CD4-positive, alpha-beta T cell treated with Interleukin-21 for 1 hour (primary cell): ENCODE measurements at regions not wholly inside any gene's neighbourhood (a gene's known extent, or its start where the extent isn't known, plus 50 kb on each side); places are given as distances from the start of the nearest gene placed in this dataset.
"Not testable (repeated sequence)": the region's sequence is repeated elsewhere in the genome, so short reads cannot be mapped to it uniquely, and the experiment has no call there.

Experiments used
- DNase-seq: peaks from one replicate; pipeline ENCODE4 v3.0.0-alpha.2; 2020

GRCh38 chr4:132094017-132094416 is 1055.1 kb upstream of the PCDH10 start:
- no peak for DNase-seq

- no peak for DNase-seq
Measured at GRCh38 chr4:132097041-132097440, 1052.1 kb upstream of the PCDH10 start.

DNA sequence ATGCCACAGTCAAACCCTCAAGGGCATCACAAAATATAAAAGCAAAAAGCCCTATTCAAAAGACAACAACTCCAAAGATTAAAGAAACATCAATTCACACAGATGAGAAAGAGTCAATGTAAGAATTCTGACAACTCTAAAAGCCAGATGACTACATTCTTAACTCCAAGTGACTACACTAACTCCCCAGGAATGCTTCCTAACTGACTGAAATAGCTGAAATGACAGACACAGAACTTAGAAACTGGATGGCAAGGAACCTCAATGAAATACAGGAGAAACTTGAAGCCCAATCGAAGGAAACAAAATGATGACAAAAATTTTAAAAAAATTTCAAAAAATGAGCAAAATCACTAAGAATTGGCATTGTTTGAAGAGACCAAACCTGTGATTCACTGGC is 1047.6 kb upstream of the PCDH10 start:
- DNase-seq: no peak

DNA sequence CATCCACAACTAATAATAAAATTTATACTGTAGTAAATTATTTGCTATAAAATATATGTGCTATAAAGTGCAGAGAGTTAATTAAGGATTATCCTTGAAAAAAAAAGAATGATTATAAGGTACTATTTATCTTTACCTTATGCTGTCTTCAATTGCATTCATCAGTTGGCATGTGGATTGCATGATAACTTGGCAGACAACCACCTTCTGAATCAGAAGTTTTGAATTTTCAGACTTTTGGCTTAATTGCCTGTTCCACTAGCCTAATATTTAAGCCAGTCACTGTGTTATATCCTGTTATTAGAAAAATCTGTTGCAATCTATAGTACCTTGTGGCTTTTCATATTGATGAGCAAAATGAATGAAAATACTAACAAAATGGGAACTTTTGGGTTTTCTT is 1040.3 kb upstream of the PCDH10 start:
- no peak for DNase-seq

GRCh38 chr4:132114885-132115284 is 1034.2 kb upstream of the PCDH10 start:
- DNase-seq: no peak

DNA sequence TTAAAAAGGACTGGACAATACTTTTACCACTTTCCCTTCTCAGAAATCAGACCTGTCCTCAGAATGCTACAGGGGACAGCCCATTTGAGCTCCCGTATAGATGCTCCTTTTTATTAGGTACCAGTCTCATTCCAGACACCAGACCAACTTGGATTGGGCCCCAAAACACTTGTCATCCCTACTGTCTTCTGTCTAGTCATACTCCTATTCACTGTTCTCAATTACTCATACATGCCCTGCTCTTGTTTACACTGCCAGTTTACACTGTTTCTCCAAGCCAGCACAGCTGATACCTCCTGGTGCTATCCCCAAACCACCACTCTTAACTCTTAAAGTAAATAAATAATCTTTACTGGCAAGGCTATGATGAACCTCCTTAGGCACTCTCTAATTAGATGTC is 1026.4 kb upstream of the PCDH10 start:
- not testable (repeated sequence) for DNase-seq

DNA sequence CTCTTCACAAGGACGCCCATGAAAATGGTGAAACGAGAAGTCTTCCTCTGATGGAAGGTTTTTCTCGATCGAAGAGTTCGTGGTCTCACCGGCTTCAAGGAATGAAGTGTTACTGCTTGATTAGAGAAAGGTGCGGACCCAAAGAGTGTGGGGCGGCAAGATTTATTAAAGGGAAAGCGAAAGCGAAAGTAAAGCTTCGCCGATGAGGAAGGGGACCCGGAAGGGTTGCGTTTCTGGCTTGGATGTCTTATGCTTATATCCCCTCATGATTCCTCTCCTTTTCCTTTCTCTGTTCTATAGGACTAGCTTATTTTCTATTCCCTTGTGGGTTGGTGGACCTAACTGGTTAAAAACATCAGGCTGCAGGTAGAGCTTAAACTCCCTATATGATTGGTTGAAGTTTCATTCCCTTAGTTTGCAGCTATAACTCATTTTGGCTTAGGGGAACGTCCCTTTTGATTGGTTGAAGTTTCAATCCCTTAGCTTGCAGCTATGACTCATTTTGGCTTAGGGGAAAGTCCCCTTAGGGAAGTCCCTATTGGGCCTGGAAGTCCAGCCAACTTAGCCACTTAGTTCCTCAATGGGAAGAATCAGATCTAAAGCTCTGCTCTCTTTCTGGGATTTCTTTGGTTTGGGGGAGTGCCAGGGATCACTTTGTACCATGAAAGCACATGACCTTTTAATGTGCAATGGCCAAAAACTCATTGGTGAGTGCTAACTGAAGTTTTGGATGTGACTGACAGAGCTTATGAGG is 1025.0 kb upstream of the PCDH10 start:
- DNase-seq: peak; percentile 15

DNA sequence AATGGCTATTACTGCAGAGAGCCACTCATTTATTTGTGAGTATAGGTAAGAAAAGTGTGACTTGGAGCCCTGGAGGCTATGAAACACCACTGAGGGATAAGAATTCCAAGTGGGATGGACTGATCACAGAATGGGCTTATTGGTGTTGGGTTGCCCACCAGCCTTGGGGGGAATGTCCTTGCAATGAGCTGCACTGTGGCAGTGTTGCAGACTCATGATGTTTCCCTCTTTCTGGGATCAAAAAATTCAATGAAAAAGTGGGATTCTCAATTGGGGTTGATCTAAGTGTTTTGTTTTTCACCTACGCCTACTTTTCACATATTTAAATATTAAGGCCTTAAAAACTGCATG is 1024.5 kb upstream of the PCDH10 start:
- no peak for DNase-seq

DNA sequence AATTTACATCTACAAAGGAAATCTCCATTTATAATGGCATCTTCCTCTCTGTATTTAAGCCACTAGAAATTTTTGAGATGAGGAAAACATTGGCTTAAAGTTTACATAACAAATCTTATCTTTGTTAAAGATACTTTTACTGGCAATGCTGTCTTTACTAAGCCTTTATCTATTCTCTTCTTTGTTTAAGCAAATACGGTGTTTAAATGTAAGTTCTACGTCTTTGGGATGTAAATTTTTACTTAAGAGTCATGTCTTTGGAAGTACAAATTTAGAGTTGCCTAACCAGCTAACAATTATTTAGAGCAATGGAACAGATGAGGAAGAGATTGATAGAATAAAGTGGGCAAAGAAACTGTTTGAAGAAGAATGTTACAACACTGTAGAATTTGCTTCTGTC is 1024.0 kb upstream of the PCDH10 start:
- DNase-seq: no peak

DNA sequence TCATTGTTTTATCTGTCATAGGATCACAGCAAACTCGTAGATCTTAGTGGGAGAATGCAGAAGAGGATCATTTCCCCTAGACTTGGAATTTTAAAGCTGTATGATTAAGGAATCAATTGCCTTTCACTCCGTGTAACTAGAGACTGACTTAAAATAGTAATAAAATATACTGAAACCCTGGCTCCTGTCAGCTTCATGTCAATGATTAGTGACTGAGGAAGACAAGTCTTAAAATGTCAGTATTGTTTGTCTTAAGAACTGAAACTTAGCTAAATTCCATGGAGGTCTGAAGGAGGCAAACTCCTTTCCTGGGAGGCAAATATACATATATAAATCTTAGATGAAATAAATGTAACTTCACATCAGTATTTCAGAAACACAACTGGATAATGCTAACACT is 1016.7 kb upstream of the PCDH10 start:
- DNase-seq: no peak

DNA sequence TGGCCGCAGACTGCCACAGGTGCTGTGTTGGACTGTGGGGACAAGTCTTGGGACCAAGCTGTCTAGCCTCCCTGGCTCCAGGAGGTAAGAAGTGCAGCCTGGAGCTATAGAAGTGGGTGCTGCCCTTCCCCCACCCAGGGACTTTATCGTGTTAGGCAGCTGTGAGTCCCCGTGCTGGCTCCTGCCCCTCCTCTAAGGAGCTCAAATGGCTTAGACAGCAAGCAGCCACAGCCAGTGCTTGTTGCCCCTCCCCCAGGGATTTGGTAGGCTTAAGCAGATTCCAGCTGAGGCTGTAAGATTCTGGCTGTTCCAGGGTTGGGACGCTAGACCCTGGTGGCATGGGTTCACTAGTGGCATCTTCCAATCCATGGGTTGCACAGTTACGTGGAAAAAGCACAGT is 979.4 kb upstream of the PCDH10 start:
- DNase-seq: no peak

DNA sequence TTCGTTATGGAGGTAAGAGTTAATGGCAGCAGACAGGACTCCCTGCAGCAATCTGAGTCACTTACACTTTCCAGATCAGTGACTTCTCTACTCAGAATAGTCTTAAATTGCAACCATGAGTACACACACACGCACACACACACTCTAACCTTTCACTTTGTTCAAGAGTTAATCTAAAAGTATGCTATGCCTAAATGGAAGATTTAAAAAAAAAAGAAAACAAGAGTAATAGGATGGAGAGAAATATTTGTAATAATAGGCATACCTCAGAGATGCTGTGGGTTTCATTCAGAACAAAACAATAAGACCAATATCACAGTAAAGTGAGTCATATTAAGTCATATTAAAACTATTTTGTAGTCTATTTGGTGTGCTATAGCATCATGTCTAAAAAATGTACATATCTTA is 969.1 kb upstream of the PCDH10 start:
- DNase-seq: no peak

- no peak for DNase-seq
Measured at GRCh38 chr4:132195176-132195575, 953.9 kb upstream of the PCDH10 start.

DNA sequence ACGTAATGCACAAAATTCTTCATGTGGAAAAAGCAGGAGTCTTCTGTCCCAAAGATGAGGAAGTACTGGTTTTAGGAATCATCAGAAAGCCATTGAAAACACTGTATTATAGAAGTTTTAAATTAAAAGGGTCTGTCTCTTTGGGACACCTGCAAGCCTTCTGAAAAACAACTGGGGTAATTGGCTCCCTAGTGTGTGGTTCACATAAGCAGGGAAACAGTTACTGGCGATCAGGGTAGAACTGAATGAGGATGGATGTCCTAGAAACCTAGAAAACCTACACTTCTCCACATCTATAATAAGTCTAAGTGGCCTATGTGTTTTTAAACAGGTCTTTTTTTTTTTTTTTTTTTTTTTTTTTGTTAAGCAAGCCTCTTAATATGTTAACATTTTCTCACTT is 945.5 kb upstream of the PCDH10 start:
- no peak for DNase-seq

DNA sequence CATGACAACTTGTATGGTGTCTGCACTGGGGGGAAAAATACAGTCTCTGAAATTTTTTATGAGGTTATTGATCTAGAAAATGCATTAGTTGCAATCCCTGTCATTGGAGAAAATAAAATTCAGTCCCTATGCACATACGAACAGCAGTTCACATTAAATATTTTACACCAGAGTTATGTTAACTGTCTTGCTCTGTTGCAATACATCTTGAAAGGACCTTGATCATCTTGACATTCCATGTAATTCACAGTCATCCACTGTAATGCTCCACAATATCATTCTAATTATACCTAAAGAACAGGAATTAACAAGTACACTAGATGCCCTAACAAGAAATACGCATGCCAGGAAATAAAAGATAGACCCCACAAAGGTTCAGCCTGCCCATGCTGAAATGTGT is 934.6 kb upstream of the PCDH10 start:
- DNase-seq: no peak

DNA sequence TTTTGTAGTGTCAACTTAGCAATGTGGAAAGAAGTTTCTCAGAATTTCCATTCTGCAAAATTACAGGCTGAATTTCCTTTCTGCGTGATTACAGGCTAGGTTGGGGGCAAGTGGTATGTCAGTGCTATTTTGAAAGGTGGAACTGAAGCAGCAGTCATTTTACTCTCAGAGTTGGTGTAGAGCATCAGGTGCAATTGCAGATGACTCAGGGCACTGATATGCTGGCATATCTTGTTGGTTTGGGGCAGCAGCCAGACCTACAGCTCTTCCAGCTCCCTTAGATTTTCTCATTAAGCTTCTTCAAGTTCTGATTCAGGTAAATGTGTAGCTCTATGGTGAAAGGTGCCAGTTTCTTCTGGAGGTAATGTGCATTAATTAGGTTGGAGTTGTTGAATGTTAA is 930.7 kb upstream of the PCDH10 start:
- no peak for DNase-seq

- DNase-seq: no peak
Measured at GRCh38 chr4:132227151-132227856, 921.8 kb upstream of the PCDH10 start.

- DNase-seq: not testable (repeated sequence)
Measured at GRCh38 chr4:132227857-132228165, 921.3 kb upstream of the PCDH10 start.

DNA sequence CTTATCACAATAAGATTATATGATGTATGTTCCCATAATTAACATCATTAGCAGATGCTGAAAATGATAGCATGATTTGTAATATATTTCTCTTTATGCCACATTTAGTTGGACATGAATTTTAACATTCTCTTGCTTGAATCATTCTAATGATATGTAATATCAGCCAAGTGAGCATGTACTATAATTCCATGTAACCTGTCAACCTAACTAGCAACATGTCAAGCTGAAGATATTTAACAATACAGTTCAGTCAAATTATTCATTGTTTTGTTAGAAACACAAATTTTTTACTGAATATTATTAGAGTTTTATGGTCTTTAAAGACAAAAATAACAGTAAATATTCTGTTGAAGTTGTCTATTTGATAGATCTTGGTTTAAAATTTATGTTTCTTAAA is 920.4 kb upstream of the PCDH10 start:
- no peak for DNase-seq

GRCh38 chr4:132230025-132230424 is 919.1 kb upstream of the PCDH10 start:
- DNase-seq: no peak

GRCh38 chr4:132238697-132239096 is 910.4 kb upstream of the PCDH10 start:
- no peak for DNase-seq

DNA sequence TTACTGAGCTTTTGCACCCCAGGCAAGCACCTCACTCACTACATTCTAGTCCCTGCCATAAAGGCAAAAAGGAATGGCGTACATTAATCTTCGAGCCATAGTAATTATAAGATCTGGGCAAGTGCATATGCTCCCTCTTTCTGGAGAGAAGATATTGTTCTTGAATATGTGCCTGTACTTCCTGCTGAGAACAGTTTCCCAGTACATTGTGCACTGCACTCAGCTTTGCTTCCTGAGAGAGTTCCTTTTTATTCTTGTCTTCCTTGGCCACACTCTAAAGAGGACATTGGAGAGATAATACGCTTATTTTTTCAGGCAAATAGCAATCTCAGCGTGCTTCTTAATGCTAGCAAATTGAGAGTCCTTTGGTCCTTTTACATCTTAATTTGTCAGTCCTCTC is 909.0 kb upstream of the PCDH10 start:
- DNase-seq: no peak

GRCh38 chr4:132245319-132245718 is 903.8 kb upstream of the PCDH10 start:
- no peak for DNase-seq

DNA sequence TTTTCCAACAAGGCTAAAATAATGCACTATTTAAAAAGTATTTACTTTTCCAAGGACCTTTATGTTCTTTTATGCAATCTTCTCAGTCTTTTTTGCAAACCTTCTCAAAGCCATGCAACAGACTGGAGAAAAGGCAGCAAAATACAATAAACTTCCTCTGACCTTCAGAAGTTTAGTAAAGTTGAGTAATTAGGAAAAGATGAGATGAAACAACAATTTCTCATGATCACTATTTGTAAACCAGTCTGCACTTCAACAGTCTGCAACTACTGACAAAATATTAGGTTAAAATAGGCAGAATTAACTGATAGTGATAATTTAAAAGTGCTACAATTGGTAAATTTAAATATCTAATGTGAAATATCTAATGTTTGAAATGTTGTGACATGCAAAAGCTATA is 884.9 kb upstream of the PCDH10 start:
- no peak for DNase-seq

DNA sequence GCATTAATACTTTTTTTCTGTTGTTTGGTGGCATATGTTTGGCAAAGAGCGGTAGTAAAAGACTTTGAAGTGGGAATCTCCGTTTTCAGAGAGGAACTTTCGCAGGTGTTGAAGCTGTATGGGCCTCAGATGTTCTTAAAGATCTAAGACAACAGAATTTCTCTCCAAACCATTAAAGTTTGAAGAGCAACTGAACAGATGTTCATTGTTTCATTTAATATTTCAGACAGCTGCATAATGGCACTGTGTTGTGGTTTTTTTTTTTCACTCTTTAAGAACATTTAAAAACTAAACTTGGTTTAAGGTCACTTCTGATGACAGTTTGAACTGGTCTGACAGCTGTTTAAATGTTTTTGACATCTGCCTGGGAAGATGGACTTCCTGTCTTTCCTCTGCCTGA is 882.7 kb upstream of the PCDH10 start:
- no peak for DNase-seq
